OCI-LY7 (cell line): ENCODE measurements at regions not wholly inside any gene's neighbourhood (a gene's known extent, or its start where the extent isn't known, plus 50 kb on each side); places are given as distances from the start of the nearest gene placed in this dataset.

ENCODE experiments used
- BruUV-seq: library from RNA; stranded (reverse); fragments of 400-500 nt; replicated peaks from 2 replicates; lab custom pipeline; 2021; lab: Mats Ljungman, UMichigan
- CTCF ChIA-PET: fragments of 300-600 bp; sonication (Branson Sonifier 250); formaldehyde crosslinking; loops from one replicate; lab custom pipeline; 2022; ENCODE audit warnings: antibody characterized with exemption; ENCODE audit not compliant: unreplicated experiment; lab: Charles Lee
- POLR2A ChIA-PET: fragments of 300-600 bp; sonication (Branson Sonifier 250); formaldehyde crosslinking; loops from one replicate; lab custom pipeline; 2022; ENCODE audit warnings: antibody characterized with exemption; lab: Charles Lee
- DNase-seq: peaks from one replicate; pipeline ENCODE4 v3.0.0-alpha.2; 2015; ENCODE audit warnings: low spot score
- H2AFZ ChIP-seq: fragments of 200-600 bp; sonication (generic), shearing (Covaris generic); 2 replicates; pipeline ENCODE4 v1.6.1; 2014; ENCODE audit warnings: mild to moderate bottlenecking, antibody characterized with exemption, low read length, moderate library complexity
- H3K27ac ChIP-seq: fragments of 200-600 bp; sonication (generic); 2 replicates; pipeline ENCODE4 v1.5.1; 2014; ENCODE audit warnings: mixed run types, low read depth, mild to moderate bottlenecking, moderate library complexity, low read length, inconsistent platforms; ENCODE audit not compliant: poor library complexity, severe bottlenecking
- H3K36me3 ChIP-seq: fragments of 200-600 bp; sonication (generic); 2 replicates; pipeline ENCODE4 v1.6.1; 2014; ENCODE audit warnings: mild to moderate bottlenecking, antibody characterized with exemption, low read length, moderate library complexity, mixed read lengths; ENCODE audit not compliant: insufficient read depth
- H3K4me1 ChIP-seq: fragments of 200-600 bp; sonication (generic); 2 replicates; pipeline ENCODE4 v1.5.1; 2014; ENCODE audit warnings: mild to moderate bottlenecking, low read length; ENCODE audit not compliant: insufficient read depth, poor library complexity, severe bottlenecking
- H3K4me2 ChIP-seq: fragments of 200-600 bp; sonication (generic); 2 replicates; pipeline ENCODE4 v1.6.1; 2014; ENCODE audit warnings: mild to moderate bottlenecking, low read length
- H3K4me3 ChIP-seq: fragments of 200-600 bp; sonication (generic); 2 replicates; pipeline ENCODE4 v1.5.1; 2014; ENCODE audit warnings: mild to moderate bottlenecking, low read depth, low read length; ENCODE audit not compliant: poor library complexity, severe bottlenecking
- H3K79me2 ChIP-seq: fragments of 200-600 bp; sonication (generic); 2 replicates; pipeline ENCODE4 v1.6.1; 2016; ENCODE audit warnings: low read depth, mild to moderate bottlenecking, low read length, moderate library complexity, mixed read lengths; ENCODE audit not compliant: insufficient read depth
- H3K9me2 ChIP-seq: fragments of 200-600 bp; sonication (generic); 2 replicates; pipeline ENCODE4 v1.6.1; 2016; ENCODE audit warnings: mild to moderate bottlenecking, low read length, mixed read lengths; ENCODE audit not compliant: insufficient read depth
- H3K9me3 ChIP-seq: fragments of 200-600 bp; sonication (generic); 2 replicates; pipeline ENCODE4 v1.6.1; 2014; ENCODE audit warnings: mild to moderate bottlenecking, mixed run types, low read length, mixed read lengths
- H4K20me1 ChIP-seq: fragments of 200-600 bp; sonication (generic); 2 replicates; pipeline ENCODE4 v1.6.1; 2014; ENCODE audit warnings: mild to moderate bottlenecking, antibody characterized with exemption, low read length, moderate library complexity, mixed read lengths; ENCODE audit not compliant: insufficient read depth
- CTCF ChIP-seq: fragments of 200-600 bp; sonication (generic); conservative IDR thresholded peaks from 2 replicates; pipeline ENCODE4 v1.5.1; 2014; ENCODE audit warnings: mild to moderate bottlenecking, antibody characterized with exemption, low read length, moderate library complexity, mixed read lengths
- EZH2phosphoT487 ChIP-seq: fragments of 200-600 bp; sonication (generic); IDR thresholded peaks from 2 replicates; pipeline ENCODE4 v1.6.1; 2018; ENCODE audit warnings: low read depth, borderline replicate concordance, mild to moderate bottlenecking, mixed run types, antibody characterized with exemption, low read length, moderate library complexity, mixed read lengths
- intact Hi-C: fragments of 100-400 bp; cut with micrococcal nuclease; formaldehyde crosslinking; loops from one replicate; pipeline ENCODE4 v1.10.0; 2022; ENCODE audit not compliant: unreplicated experiment

- POLR2A ChIA-PET: no interaction called here
- no peak for TF ChIP-seq EZH2phosphoT487
- TF ChIP-seq CTCF: no peak
- intact Hi-C loops: no loop called here
- CTCF ChIA-PET: no interaction called here
- Histone ChIP-seq H3K36me3 (no peaks in the 10 kb centered on the region), H4K20me1 (no peaks in the 10 kb centered on the region), H3K9me3 (0 out of 2 replicates have a peak, but pooled peaks cover under 1% of the 10 kb centered on the region), H2AFZ (no peak overlapping the region), H3K27ac (no peak overlapping the region), H3K4me2 (no peak overlapping the region), H3K4me1 (no peaks in the 10 kb centered on the region), H3K4me3 (no peak overlapping the region), H3K9me2 (no peaks in the 10 kb centered on the region), H3K79me2 (no peaks in the 10 kb centered on the region)
- BruUV-seq: no TSS peak
- no peak for DNase-seq
Observed at GRCh38 chr7:92888-93672, 99.3 kb upstream of the FAM20C start.

DNA sequence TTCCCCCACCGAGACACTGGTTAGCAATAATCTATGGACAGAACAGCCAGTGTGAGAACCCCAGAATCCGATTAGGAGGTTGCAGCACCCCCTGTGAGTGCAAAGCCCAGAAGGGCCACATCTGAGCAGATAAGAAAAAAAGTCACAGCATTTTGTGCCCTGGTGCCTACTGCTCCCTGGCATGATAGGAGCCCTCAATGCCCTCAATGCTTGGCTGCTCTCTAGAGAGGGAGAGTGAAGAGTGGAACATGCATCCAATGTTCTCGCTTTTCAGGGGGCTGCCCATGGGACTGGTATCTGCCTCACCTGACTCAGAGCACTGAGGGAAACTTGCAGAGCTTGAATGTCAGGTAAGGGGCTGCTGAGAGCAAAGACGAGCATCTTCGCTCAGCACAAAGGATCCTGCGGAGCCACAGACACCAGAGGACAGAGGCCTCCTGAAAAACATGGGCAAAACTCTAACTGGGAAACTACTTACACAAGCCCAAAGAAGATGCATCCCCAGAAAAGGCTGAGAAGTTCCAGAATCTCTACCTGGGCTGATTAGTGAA, 98.0 kb upstream of the FAM20C start:
- Histone ChIP-seq H3K4me2 (no peak overlapping the region), H3K27ac (no peak overlapping the region), H2AFZ (no peak overlapping the region), H4K20me1 (no peaks in the 10 kb centered on the region), H3K36me3 (no peaks in the 10 kb centered on the region), H3K9me2 (no peaks in the 10 kb centered on the region), H3K9me3 (0 out of 2 replicates have a peak, but pooled peaks cover 5% of the 10 kb centered on the region), H3K4me1 (no peaks in the 10 kb centered on the region), H3K4me3 (no peak overlapping the region), H3K79me2 (no peaks in the 10 kb centered on the region)
- POLR2A ChIA-PET: no interaction called here
- CTCF ChIA-PET: no interaction called here
- intact Hi-C loops: no loop called here
- no peak for DNase-seq
- TF ChIP-seq EZH2phosphoT487 (no peak), CTCF (no peak)
- no TSS peak for BruUV-seq
